ENCODE measurements at regions not wholly inside any gene's neighbourhood (a gene's known extent, or its start where the extent isn't known, plus 50 kb on each side); places are given as distances from the start of the nearest gene placed in this dataset.

DNA sequence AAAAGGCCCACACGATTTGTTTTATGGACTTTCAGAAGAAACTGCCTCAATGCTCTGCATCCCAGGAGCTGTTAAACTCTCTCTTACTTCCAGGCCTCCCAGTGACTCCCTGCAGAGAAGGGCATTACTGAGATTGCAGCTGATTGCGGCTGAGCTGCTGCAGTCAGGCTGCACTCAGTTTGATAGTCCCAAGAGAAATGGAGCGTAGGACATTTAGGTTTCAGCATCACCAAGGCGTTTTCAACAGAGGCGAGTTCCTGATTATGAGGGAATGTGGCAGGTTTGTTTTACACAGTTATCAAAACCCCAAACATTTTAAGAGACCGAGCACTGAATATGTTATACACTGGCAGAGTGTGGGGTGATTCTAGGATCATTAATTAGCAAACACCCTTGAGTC, 145.6 kb downstream of the TBX18 start:
- Histone ChIP-seq H3K9me3 (no peaks in the 10 kb centered on the region), H3K27ac (peak overlapping the region; percentile 88 to 92), H3K36me3 (no peaks in the 10 kb centered on the region), H3K4me3 (peak overlapping the region; percentile 22), H3K27me3 (replicated peaks; ENCODE audit: insufficient read depth) (no peaks in the 10 kb centered on the region), H3K4me1 (ENCODE audit: control insufficient read depth in 1 of 2, low read depth in 2 of 2) (peaks cover 10 to 11% of the 10 kb centered on the region in 2 donors)
- ATAC-seq (ENCODE audit: insufficient number of reproducible peaks, low FRiP score, low read depth) (no peak), DNase-seq (ENCODE audit: low spot score) (no peak)
- TF ChIP-seq, protein P1, sequence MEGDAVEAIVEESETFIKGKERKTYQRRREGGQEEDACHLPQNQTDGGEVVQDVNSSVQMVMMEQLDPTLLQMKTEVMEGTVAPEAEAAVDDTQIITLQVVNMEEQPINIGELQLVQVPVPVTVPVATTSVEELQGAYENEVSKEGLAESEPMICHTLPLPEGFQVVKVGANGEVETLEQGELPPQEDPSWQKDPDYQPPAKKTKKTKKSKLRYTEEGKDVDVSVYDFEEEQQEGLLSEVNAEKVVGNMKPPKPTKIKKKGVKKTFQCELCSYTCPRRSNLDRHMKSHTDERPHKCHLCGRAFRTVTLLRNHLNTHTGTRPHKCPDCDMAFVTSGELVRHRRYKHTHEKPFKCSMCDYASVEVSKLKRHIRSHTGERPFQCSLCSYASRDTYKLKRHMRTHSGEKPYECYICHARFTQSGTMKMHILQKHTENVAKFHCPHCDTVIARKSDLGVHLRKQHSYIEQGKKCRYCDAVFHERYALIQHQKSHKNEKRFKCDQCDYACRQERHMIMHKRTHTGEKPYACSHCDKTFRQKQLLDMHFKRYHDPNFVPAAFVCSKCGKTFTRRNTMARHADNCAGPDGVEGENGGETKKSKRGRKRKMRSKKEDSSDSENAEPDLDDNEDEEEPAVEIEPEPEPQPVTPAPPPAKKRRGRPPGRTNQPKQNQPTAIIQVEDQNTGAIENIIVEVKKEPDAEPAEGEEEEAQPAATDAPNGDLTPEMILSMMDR (IDR thresholded peaks at IDR 0.05): no peak

DNA sequence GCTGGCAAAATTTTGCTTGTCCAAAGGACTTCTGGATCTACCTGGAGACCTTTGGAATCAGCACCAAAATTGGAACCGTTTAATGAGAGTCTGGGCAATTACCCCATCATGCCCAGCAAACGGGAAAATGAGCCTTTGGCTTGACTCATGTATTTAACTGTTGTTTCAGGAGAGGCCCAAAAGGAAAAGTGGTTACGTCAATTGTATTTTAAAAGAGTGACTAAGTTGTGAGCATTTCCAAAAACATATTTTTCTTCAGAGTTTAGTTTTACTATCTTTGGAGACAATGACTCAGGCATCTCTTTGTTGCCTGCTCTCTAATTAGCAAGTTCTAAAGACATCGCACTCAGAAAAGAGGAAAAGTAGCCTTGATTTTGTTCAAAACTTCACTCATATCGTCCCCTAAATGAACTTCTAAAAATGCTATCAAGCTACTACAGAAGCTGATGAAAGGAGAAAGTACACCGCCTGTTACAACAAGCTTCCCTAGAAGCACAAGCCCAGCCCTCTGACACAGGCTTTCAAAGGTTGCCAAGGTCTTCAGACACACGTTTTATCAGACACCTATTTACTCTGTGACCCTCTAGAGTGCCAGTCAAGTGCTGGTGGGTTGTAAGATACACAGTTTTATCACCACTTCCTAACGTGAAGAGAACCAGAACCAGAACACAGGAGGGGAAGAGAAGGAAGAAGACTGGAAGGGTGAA, 146.2 kb downstream of the TBX18 start:
- peak overlapping the region; percentile 88 to 92 for H3K27ac ChIP-seq
- H3K4me1 ChIP-seq (ENCODE audit: control insufficient read depth in 1 of 2, low read depth in 2 of 2): peaks cover 10 to 11% of the 10 kb centered on the region in 2 donors
- H3K36me3 ChIP-seq: no peaks in the 10 kb centered on the region
- H3K4me3 ChIP-seq: peak overlapping the region; percentile 22
- TF ChIP-seq, protein P1 (IDR thresholded peaks at IDR 0.05): no peak
- H3K9me3 ChIP-seq: no peaks in the 10 kb centered on the region
- no peaks in the 10 kb centered on the region for H3K27me3 ChIP-seq (replicated peaks; ENCODE audit: insufficient read depth)
- DNase-seq (ENCODE audit: low spot score) (no peak), ATAC-seq (ENCODE audit: insufficient number of reproducible peaks, low FRiP score, low read depth) (peak; percentile 99)

DNA sequence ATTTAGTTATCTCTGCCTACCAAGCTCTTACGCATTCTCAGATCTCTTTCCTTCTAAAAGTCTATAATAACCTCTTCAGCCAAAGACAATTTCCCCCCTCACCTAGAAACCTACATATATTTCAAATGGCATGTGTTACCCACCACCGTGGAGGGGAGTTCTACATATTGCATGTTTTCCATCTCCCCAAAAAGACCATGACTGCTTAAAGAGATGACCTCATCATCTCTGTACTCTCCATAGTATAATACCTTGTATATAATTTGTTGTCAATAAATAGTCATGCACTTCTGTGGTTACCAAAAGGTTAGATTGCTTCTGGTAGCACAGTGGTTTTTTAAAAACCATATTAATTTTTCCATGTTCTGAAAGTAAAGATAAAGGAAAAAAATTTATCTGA, 148.4 kb downstream of the TBX18 start:
- H3K9me3 ChIP-seq: no peaks in the 10 kb centered on the region
- no peaks in the 10 kb centered on the region for H3K36me3 ChIP-seq
- no peak for DNase-seq (ENCODE audit: low spot score)
- no peak overlapping the region for H3K27ac ChIP-seq
- ATAC-seq (ENCODE audit: insufficient number of reproducible peaks, low FRiP score, low read depth): no peak
- H3K4me3 ChIP-seq: no peak overlapping the region
- no peaks in the 10 kb centered on the region for H3K27me3 ChIP-seq (replicated peaks; ENCODE audit: insufficient read depth)
- peaks cover 10 to 11% of the 10 kb centered on the region in 2 donors for H3K4me1 ChIP-seq (ENCODE audit: control insufficient read depth in 1 of 2, low read depth in 2 of 2)
- TF ChIP-seq, protein P1 (IDR thresholded peaks at IDR 0.05): no peak

DNA sequence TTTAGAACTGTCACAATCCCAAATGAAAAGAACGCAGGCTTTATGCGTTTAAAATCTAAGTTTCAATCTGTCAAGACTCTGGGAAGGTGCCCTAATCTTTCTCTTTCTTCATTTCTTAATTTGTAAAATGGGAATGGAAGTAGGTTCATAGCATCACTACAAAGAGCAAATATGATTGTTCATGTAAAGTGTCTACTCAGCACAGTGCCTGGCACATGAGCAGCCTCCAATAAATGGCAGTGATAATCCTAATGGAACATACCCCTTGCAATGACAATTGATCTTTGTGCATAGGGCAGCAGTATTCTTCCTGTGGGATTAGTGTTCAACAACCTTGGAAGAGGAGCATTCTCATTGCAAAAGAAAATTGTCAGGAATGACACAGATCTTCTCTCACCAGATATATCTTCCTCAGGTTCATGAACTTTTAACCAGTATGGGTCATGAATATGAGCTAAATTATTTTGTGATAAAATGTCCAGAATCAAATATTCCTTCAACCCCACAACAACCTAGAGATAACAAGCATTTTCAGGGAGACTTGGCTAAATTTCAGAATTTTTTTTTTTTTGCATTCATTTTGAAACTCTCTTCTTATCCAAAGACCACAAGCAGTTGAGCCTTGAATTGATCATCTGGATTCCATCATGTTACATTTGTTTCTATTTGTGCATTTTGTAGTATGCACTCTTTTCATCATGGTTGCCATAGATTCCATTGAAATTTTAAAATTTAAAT, 149.1 kb downstream of the TBX18 start:
- Histone ChIP-seq H3K4me1 (ENCODE audit: control insufficient read depth in 1 of 2, low read depth in 2 of 2) (peaks cover 10 to 11% of the 10 kb centered on the region in 2 donors), H3K36me3 (no peaks in the 10 kb centered on the region), H3K27me3 (replicated peaks; ENCODE audit: insufficient read depth) (no peaks in the 10 kb centered on the region), H3K4me3 (no peak overlapping the region), H3K27ac (no peak overlapping the region), H3K9me3 (no peaks in the 10 kb centered on the region)
- DNase-seq (ENCODE audit: low spot score) (no peak), ATAC-seq (ENCODE audit: insufficient number of reproducible peaks, low FRiP score, low read depth) (no peak)
- TF ChIP-seq, protein P1 (IDR thresholded peaks at IDR 0.05): no peak

DNA sequence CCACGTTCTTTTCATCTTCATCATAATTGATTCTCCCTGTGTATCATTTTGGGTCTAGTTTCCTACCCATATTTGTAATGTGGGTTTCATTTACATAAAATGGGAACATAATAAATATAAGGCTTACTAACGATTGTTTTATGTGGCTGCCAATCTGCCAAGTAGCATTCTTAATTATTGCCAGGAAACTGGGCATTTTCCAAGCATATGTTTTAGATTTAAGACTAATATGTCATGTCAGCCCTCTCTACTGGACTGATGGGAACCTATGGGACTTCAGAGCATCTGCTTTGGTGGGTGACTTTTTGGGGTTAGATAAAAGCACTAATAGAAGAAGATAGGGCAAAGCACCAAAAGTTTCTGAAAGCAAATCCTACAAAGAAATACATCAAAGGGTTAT, 157.5 kb downstream of the TBX18 start:
- DNase-seq (ENCODE audit: low spot score): no peak
- Histone ChIP-seq H3K36me3 (no peaks in the 10 kb centered on the region), H3K9me3 (no peaks in the 10 kb centered on the region), H3K4me1 (ENCODE audit: control insufficient read depth in 1 of 2, low read depth in 2 of 2) (peaks cover 3 to 5% of the 10 kb centered on the region in 2 donors), H3K27me3 (replicated peaks; ENCODE audit: insufficient read depth) (no peaks in the 10 kb centered on the region), H3K27ac (no peak overlapping the region), H3K4me3 (no peak overlapping the region)
- no peak for ATAC-seq (ENCODE audit: insufficient number of reproducible peaks, low FRiP score, low read depth)
- TF ChIP-seq, protein P1 (IDR thresholded peaks at IDR 0.05): no peak

Measured in thoracic aorta (tissue), 2 donors.